ENCODE measurements at regions not wholly inside any gene's neighbourhood (a gene's known extent, or its start where the extent isn't known, plus 50 kb on each side); places are given as distances from the start of the nearest gene placed in this dataset.
"Not testable (repeated sequence)": the region's sequence is repeated elsewhere in the genome, so short reads cannot be mapped to it uniquely, and the experiment has no call there.

DNA sequence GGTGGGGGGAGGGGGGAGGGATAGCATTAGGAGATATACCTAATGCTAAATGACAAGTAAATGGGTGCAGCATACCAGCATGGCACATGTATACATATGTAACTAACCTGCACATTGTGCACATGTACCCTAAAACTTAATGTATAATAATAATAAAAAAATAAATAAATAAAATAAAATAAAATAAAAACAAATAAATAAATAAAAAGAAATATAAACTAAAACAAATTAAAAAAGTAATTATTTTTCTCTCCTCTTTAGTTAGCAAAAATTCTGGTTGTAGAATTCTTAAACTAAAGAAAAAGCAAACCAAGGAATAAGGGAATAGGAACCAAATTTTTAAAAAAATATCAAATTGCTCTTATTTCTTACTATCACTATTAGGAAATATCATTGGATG lies 267.3 kb downstream of the CCER1 start:
- not testable (repeated sequence) for DNase-seq

DNA sequence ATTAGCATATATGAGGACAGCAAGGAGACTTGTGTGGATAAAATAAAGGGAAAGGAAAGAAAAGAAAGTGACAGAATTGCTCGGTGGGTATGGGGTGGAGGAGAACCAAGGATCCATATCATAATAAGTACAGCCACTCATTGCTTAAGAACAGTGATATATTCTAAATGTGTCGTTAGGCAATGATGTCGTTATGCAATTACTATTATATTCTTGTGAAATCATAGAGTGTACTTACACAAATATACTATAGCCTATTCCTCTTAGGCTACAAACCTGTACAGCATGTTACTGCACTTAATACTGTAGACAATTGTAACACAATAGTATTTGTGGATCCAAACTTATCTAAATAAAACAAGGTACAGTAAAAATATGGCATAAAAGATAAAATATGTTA lies 271.1 kb downstream of the CCER1 start:
- DNase-seq = no peak

DNA sequence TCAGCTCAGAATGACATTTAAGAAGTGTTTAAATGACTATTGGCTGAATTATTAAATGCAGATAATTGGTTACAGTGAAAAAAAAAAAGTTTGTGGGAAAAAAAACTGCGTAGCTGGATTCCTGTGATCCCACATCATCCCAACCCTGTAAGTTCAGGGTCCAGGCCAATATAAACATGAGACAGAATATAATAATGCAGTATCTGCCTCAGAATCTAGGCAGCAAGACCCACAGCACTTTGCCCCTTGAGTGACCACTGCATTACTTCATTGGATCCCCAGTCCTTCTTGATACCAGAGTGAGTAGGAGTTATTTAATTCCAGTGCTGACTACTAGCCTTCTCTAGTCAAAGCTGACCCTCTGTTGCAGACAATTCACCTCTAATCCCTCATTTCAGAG lies 272.6 kb downstream of the CCER1 start:
- no peak for DNase-seq

DNA sequence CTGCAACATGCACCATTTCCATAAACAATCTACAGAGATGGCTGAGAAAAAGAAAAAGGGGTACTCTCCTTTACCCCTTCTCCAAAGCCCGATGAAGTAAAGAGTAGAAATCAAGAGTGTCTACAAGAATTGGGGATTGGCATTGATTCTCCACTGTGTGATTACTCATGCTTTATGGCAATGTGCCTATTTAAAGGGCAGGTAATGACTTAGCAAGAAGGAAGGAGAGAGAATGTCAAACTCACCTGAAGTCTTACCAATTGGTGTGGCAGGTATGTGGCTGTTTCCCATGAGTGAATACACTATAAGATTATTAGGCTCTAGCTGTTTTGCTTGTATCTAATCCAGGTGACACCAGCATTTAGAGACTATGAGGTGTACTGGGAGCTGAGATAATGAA lies 275.3 kb downstream of the CCER1 start:
- DNase-seq = no peak

DNA sequence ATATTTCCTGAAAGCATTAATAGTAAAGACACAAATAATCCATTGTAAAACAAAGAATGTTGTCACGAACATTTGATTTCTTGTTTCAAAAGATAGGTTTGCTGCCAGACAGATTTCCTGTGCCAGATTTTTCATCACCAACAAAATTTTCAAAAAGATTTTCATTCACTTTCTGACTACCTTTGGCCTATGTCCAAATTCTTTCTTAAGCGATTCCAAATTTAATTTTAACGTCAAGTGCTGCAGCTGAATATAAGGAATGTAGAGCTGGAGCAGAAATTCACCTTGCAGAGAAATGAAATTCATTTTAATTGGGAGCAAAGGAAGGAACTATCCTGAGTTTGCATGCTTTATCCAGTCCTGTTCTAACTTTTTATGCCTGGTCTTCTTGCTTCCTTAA lies 277.4 kb downstream of the CCER1 start:
- no peak for DNase-seq

DNA sequence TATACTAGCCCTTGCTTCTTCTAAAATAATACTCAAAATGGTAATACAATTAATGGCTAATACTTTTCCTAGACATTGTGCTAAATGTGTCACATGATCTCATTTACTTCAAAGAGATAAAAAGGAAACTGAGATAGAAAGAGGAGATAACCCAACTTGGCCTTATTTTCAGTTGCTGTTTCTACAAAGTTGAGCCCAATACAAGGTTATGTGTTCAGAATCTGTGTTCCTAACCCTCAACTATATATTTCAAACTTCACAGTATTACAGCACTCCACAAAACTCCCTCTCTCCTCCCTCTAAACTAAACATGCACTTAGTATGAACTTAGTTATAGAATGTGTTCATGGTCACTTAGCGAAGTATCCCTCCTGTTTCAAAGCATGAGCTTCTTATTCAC lies 277.9 kb downstream of the CCER1 start:
- no peak for DNase-seq

DNA sequence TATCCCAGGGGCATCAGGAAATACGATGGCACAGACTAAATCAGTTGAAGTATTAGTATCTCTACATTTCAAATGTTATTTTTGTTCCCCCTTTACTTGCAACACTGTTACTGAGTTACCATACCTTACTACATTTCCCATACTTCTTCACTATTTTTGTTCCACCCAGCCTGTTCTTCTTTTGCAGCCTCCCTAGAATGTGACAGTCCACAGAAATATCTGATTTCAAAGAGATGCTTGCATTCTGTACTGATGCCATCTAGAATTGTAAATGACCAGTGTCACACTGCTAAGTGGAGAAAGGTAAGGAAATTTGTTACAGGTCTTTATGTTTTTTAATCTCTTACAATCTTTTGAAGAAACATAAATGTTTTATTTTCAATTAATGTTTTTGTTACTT lies 279.9 kb downstream of the CCER1 start:
- no peak for DNase-seq

DNA sequence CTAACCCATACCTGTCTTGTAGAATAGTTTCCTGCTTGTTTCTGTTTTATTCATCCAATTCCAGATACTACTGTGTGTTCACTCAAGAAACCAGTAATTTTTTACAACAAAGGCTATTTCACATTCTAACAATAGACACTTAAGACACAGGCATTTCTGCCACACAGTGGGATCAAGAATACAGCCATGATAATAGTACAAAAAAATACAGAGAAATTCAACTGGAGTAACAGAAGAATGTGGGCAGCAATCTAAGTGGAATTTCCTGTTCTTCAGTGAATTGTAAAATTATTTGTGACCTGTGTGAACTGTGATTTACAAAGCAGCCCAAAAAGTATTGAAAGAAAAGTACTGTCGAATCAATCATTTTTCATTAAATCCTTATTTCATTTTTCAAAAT lies 282.9 kb downstream of the CCER1 start:
- no peak for DNase-seq

DNA sequence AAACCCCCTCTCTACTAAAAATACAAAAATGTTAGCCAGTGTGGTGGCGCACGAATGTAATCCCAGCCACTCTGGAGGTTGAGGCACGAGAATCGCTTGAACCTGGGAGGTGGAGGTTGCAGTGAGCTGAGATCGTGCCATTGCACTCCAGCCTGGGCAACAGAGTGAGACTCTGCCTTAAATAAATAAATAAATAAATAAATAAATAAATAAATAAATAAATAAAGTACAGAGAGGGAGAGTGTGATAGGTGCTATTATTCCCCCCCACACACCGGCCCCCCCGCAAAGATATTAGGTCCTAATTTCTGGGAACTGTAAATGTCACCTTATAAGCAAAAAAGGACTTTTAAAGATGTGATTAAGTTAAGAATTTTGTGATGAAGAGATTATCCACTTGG lies 291.0 kb downstream of the CCER1 start:
- not testable (repeated sequence) for DNase-seq

DNA sequence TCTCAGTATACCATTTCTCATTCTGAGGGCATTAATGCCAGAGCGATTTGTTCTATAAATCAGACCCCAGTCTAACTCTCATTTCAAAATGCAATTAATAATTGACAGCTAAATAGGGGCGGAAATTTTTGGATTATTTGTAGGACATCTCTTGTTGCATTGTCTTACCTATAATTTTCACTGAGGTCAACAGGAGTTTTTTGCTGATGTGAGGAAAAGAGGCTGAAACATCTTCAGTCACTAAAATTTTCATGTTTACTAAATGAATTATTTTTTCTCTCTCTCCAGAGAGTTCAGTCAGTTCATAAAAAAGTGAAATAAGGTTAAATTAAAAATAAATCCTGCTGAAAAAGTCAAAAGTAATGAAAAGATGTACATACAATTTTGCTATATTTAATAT lies 295.9 kb downstream of the CCER1 start:
- no peak for DNase-seq

DNA sequence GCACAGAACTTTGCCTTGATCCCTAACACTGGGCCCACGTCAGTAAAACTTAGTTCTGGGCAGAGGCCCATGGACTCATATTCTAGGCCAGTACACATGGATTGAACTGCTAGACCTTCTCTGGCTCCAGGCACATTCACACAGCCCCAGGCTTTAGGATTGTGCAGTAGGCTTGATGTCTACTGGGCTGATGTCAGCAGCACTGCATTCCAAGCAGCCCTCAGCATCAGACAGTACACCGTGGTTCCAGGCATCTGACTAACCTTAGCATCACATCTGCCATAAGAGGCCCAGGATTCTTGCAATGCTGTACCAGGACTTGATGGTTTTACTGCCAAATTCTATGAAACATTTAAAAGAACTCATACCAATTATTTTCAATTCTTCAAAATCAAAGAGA lies 301.9 kb downstream of the CCER1 start:
- no peak for DNase-seq

DNA sequence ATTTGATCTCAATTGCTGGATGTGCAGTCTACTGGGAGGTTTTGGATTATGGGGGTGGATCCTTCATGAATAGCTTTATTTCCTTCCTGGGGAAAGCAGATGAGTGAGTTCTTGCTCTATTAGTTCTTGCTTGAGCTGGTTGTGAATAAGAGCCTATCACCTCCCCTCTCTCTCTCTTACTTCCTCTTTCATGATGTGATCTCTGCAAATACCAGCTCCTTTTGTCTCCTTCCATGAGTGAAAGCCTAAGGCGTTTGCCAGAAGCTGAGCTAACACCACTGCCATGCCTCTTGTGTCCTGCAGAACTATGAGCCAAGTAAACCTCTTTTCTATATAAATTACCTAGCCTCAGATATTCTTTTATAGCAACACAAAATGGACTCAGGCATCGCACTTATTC lies 302.7 kb downstream of the CCER1 start:
- DNase-seq = no peak

DNA sequence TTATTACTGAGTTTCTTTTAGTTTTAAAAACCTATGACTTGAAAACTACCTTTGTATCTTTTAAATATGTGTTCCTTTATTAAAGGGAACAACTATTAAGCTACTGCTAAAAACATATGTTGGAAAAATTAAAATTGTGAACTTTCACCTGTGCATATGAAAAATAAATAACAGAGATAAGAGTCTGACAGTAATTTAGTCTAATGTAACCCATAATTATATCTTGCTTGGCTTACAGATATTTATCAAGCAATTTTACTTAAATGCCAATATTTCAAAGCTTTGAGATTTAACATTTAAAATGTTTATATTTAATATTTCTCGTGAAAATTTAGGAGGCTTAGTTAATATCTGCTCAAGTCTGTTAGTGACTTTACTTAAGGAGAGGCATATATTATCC lies 309.8 kb downstream of the CCER1 start:
- DNase-seq = no peak

DNA sequence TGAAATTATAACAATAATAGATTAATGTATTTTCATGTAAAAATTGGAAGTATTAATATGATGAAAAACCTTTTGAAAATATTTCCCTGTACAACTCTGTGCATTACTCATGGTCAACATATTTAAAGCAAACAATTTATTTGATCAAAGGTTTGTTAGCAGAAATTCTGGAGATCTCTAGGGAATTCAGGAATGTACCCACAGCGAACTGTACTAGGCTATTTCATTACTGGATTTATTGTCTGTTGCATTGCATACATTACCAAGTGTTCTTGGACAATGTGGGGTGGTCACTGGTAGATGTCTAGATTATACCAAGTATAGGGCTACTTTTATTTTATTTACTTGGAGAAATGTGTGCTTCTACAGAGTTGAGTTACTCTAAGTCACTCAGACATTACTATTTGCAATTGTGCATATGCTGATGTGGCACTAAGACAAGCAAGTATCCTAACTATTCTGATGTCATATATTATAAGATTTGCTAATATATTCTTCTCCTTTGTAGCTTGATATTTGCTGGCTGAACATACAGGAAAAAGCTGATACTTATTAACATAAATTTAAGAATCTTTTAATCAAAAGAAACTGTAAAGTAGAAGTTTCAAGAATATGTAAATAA lies 323.3 kb downstream of the CCER1 start:
- DNase-seq = no peak

DNA sequence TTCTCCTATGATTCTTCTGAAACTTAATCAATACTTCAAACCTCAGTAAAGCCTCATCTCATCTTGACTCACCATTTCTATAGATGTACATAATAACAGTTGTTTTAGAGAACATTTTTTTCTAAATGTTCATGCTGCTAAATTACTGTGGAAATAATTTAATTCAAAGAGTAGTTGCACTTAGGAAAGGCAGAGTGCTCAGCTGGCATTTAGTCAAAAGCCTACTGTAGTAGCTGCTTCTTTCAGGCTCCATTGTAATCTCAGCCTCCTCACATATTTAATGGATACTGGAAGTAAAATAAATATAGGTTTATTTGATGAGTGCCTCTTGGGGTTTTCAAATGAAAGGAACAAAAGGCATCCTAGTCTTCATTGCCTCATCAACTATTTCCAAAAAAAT lies 325.0 kb downstream of the CCER1 start:
- no peak for DNase-seq

DNA sequence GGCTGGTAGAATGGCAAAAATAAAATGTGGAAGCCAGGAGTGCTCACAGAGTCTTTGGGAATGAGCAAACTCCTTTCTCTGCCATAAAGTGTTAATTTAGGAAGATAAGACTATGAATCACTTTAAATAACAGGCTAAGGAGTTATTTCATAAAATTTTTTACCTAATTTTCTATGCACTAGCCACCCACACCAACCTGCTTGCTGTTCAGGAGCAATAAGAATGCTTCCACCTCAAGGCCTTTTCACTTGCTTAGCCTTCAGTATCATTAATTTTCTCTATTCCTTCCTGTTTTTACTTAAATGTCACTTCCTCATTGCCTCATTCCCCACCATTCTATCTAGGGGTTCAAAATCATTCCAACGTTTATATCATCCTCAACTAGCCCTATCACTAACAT lies 326.8 kb downstream of the CCER1 start:
- DNase-seq = no peak

DNA sequence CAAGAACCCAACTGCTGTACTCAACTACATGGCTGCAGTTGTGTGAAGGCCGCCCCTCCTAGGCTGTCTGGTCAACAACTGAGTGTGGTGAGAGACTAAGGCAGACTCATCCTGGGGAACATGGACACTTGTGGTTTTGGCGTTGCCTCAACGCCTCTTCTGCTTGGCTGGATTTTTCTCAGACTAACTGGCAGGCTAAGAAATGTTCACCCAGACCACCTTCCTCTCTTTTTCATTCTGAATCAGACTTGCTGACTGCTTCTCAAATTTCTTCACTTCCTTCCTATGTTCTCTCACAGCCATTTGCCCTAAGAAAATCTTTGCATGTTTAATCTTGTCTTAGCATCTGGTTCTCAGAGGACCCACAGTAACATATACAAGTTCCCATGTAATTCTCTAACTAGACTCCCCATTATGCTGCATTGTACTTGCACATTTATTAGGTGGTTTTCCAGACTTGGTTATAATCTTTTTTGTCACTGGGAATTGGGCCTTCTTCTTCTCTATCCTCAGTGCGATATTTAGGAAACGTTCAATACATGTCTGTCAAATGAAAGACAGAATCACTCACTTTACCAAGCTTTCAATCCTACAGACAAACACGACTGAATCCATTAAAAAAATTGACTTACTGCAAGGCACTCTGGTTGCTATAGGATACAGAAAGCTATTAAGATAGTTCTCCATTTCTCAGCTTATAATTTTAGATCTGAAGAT lies 327.6 kb downstream of the CCER1 start:
- DNase-seq = no peak

DNA sequence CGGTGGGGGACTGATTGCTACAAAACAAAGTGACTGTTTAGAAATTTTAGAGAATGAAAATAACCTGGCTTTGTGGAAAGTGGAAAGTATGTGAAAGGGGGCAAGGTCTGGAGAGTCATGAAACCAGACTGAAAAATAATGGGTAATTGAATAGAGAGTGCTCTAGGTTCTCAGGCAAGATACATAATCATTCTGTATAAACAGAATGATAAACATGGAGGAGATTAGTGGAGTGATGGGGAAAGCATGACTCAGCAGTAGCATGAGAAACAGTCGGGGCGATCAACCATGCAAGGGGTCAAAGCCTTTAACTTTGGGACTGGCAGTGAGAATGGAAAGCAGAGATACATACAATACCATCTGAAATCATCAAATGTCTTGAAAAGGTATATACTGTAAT lies 332.5 kb downstream of the CCER1 start:
- no peak for DNase-seq

DNA sequence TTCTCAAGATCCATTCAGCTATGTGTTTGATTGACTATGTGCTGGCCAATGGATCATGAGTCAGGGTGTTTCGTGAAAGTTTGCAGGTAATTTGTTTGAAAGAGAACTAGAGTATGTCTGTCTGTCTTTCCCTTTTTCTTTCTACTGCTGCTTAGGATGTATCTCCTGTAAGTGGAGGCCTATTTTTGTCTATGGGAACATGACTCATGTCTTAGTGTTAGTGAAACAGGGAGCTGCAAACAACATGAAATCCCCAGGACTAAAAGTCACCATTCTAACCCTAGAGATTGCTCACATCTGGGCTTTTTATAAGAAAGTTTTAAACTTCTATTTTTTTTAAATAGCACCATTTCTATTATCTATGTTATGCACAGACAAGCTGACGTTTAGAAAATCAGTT lies 333.0 kb downstream of the CCER1 start:
- no peak for DNase-seq

DNA sequence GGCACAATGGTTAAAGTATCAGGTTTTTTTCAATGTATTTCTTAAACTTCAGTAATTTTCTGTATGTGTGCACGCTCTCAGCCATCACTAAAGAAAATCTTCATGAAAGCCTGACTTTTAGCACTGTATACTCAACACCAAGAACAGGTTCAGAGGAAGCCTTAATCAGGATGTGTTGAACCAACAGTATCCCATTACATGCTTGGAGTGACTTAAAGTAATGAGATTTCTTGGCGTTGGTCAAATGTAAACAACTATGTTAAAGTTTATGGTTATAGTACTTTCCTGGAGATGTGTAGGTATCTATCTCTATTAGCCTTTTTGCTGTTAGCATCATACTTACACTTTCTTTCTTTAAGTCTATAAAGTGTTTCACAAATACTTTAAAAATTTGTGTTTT lies 335.0 kb downstream of the CCER1 start:
- DNase-seq = no peak

DNA sequence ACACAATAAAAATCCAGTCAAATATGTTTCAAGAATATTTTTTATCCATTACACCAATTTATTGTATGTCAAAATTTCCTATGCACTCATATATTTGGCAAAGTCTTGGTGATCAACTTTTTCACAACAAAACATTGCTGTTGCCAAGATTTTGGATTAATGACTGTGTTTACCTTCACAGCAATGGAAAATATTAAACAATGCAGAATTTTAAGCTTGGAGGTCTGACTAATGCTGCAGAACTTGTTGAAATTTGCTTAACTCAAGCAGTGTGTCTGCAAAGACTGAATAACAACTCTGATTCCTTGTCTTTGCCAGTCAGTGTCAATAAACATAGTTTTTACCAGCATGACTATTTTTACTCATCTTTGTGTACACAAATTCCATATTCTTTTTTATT lies 336.4 kb downstream of the CCER1 start:
- no peak for DNase-seq

DNA sequence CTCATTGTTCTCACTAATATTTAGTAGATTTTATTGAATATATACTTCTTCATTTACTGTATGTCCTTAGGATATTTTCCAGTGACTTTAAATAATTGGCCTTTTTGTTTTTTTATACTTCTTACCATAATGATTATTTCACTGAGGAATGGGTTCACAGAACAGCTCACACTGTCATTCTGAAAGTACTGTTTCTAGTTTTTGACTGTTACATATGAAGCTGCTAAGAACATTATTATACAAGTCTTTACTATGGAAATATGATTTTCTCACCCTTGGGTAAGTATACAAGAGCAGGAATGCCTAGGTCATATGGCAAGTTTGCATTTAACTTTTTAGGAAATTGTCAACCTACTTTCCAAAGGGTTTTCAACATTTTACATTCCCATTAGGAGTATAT lies 343.1 kb downstream of the CCER1 start:
- DNase-seq = no peak

DNA sequence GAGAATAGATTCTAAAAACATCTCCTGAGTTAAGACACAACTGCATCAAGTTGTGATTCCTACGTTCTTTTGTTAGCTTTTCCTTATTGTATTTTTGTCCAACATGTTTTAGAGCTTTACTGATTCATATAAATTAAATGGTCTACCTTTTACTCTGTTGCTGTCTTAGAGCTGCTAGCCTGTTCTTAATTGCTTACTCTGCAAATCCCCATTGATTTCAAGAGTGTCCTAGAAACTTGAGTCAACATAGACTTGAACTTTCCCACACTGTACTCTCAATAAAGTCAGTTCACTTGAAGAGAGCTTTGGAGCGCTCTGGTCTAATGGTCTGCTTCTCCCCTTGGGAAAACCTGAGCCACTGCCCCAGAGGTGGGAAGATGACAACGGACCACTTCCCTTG lies 343.9 kb downstream of the CCER1 start:
- no peak for DNase-seq

DNA sequence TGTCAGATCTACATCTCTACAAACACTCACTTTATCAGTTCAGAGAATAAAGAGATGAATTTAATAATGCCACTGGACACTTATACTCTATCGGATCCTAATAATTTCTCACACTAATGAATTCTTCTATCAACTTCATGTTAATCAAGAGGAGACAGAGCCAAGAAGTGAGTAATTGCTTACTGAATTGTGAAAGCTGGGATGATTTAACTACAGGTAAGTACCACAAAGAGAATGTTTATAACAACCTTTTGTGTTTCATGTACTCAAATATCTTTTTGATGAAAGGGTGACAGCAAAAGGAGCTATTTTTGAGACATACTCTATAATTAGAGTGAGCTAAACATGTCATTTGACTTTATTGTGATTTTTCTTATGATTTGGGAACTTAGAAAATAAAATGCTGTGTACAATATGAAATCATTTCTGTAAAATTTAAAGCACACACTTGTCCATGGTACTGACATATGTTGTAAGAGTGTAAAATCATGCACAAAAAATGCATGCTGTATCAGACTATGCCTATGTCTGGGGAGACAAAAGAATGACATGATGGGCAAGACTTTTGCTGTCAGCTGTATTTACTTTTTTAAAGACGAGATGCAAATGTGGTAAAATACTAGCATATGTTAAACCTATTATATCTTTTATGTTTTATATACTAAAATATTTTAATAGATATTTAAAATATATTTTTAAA lies 361.2 kb downstream of the CCER1 start:
- no peak for DNase-seq

DNA sequence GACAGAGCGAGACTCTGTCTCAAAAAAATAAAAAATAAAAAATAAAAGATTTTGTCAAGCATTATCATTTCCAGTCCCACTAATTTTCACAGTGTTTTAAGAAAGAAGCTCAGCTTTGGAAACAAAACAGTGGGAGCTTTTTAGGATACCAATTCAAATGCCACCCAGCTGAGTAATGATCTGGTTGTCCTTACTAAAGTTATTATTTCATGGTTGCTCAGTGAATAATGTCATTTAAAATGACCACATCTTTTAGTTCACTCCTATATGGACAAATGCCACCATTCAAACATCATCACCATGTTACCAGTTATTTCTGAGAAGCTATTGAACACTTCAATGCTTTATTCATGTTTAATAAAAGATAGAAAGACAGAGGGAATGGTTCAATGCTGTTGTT lies 365.0 kb downstream of the CCER1 start:
- DNase-seq = no peak
